ENCODE measurements at regions not wholly inside any gene's neighbourhood (a gene's known extent, or its start where the extent isn't known, plus 50 kb on each side); places are given as distances from the start of the nearest gene placed in this dataset.

DNA sequence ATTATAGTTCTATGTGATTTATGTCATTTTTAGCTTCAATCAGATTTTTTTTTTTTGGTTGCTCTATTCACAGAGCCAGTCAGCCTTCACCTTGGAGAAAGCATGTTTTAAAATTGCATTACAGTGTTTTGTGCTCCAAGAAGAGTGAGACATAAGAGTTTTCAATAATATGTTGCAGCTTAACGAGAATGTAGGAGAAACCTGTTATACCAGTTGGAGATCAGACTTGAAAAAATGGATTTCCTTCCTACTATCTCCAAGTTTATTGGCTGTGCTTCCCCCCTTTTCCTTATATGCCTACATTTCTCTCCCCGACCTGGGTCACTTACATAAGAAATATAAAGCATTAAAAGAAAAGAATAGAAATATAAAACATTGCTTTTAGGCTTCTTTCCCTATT is 123.9 kb upstream of the ARGLU1 start:
- no peak for DNase-seq

DNA sequence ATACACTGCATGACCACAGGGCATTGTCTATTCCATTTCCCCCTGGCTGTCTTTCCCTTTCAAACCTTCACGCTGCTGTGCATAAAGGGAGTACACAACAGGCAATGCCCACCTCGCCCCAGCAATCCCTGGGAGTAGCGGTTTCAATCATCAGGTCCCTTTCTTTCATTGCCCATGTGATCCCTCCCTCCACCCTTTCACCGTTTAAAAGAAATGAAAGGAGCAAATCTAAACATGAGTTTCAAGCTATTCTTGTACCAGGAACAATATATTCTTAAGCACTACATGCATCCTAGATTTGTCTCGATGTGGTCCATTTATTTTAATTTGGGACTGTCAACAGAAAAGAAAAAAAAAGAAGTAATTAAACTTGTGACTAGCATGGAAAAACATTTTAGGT is 123.4 kb upstream of the ARGLU1 start:
- DNase-seq, result no peak

DNA sequence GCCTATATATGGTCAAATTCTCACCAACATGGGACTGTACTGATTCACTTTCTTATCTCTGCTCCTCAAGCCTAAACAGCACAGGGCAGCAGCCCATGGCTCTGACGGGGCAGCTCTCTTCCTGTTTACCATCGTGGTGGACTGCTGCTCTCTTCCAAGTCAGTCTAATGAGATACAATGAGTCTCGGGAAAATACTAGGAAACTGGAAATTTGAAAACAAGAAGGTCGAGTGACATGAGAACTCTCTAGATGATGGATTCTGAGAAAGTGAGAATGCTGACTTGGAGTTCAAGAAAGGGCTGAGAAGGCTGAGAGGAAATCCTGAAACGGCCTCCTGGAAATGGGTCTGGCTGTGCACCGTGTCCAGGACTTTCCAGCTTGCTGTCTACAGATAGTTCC is 122.8 kb upstream of the ARGLU1 start:
- DNase-seq, result no peak

DNA sequence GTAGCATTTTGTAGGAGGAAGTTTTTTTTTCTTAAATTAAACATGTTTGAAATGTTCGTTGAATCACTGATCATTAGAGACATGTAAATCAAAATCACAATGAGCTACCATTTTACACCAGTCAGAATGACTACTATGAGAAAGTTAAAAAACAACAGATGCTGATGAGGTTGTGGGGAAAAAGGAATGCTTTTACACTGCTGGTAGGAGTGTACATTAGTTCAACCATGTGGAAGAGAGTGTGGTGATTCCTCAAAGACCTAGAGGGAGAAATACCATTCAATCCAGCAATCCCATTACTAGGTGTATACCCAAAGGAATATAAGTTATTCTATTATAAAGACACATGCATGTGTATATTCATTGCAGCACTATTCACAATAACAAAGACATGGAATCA is 122.0 kb upstream of the ARGLU1 start:
- DNase-seq, result no peak

DNA sequence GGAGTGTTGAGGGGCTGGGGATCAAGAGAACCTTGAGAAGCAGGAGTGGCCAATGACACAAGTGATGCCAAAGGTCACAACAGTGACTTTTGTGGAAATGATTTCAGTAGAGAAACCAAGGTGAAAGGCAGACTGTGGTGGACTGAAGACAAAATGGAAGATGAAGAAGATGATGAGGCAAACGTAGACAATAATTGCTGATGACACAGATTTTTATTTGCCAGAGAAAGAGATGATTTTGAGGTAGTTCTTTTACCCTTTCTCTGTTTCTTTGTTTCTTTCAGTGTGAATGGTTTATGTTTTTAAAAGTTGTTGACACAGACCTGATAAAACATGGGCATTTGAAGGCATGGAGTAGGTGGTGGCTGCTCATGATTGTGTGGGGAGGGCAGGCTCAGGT is 121.0 kb upstream of the ARGLU1 start:
- no peak for DNase-seq

DNA sequence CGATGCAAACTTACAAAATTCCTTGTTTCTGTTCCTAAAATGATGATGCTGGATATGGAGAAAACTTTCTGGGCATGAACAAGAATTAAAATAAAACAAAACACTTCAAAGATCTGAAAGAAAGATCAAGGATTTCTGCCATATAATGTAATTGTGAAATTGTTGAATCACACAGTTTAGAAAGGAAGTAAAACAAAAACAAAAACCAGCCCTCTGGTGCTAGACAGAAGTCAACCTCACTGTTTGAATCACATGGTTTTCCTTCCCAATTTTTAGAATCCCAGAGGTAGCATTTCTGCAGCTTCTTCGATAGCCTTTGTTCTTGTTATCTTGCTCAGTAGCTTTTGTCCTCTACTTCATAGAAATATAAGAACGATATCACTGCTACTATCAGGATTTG is 118.2 kb upstream of the ARGLU1 start:
- no peak for DNase-seq

DNA sequence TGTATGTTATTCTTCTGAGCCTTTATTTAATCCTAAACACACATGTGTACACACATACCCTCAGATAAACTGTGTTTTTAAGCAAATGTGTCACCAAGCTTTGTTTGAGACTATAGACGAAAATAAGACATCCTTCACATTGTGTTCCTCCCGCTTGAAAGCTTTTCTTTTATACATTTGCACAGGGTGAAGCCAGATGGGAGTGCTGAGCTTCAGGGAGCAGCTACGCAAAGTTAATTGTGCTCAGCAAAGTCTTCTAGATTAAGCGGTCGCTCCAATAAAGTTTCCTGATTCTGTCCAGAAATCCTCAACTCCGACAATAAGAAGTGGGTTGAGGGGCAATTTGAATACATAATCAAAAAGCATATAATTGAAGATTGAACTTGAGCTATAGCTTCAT is 117.2 kb upstream of the ARGLU1 start:
- DNase-seq, result no peak

DNA sequence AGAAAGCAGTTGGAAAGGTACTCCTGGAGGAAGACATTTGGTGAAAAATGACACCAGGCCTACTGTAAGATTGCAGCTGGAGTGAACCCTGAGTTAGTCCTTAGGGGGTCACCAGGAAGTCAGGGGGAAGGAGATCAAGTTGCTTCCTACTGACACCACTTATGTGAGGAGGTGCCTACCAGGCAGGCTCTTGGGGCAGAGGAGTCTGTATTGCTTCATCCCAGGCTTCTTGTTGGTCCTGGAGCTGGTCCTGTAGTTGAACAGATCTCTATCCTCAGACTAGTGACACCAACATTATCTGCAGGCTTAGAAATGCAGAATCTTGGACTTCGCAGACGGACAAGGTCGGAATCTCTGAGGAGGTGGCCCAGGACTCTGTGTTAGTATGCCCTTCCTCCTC is 116.0 kb upstream of the ARGLU1 start:
- no peak for DNase-seq

DNA sequence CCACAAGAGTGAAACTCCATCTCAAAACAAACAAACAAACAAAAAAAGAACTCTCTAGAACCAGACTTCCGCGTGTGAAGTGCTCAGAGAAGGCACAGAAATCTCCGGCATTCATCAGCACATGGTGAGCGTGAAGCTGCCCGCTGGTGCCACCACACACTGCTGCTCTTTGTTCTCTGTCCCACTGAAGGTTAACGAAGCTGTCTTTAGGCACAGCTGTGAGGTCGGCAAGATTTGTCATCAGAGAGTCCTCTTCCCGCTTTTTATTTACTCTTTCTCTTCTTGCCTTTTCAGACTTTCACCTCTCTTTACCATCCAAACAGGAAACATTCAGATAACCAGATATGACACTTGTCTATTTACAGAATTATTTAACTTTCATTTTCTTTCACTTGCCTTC is 115.2 kb upstream of the ARGLU1 start:
- no peak for DNase-seq

DNA sequence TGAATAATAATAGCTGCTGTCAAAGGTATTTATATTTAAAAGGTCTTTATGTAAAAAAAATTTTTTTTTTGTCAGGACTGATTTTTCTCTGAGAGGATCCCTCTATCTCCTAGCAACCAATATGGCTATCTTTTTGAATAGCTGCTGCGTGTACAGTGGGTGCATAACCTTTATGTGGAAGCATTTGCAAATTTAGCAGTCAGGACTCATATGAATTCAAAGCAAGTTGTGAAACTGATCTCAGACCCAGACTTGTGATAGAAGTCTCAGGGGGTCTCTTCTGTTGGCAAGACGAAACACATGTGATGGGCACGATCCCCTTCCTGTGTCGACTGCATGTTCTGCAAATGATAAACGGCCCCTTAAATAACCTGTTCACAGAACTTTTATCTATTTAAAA is 114.1 kb upstream of the ARGLU1 start:
- no peak for DNase-seq

DNA sequence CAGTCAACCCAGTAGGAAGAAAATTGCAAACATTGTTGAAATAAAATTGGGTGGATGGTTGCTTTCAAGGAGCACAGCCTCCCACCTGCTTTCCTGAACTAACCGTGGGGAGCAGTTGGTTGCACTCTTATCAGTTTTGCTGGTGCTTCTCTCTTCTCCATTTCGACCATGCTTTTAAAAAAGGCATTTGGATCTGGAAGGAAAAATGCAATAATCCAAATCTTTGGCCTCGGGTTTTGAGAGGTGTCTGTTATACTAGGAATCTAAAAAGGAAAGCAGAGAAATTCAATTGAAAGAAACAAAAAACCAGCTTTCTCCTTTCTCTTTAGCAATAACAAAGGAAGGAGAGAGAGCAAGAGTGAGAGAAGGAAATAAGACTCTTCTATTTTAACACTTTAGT is 113.6 kb upstream of the ARGLU1 start:
- no peak for DNase-seq

DNA sequence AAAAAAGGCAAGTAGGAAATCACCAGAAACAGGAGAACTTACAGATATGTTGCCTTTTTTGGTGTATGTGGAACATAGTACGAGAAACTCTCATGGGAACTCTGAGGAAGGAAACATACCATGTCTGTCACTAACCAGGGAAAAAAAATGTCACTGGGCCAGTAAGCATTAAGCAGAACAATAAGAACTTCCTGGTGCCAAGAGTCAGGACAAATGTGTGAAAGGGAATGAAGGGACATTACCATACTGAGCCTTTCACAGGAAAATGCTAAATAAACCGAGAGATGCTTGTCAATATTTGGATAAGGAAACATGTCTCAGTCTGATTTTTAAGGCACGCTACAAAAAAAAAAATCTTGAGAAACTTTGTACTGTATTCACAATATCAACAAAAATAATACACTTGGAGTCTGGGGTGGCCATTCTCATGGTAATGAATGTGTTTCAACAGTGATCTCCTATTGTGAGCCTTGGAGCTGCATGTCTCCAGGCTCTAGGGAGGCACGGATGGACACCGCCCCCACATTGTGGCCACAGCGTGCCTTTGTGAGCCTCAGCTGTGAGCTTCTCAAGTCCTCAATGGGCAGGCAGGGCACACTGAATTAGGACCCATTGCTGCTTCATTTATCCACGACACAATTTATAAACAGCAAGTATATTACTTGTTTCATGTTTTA is 113.0 kb upstream of the ARGLU1 start:
- no peak for DNase-seq

DNA sequence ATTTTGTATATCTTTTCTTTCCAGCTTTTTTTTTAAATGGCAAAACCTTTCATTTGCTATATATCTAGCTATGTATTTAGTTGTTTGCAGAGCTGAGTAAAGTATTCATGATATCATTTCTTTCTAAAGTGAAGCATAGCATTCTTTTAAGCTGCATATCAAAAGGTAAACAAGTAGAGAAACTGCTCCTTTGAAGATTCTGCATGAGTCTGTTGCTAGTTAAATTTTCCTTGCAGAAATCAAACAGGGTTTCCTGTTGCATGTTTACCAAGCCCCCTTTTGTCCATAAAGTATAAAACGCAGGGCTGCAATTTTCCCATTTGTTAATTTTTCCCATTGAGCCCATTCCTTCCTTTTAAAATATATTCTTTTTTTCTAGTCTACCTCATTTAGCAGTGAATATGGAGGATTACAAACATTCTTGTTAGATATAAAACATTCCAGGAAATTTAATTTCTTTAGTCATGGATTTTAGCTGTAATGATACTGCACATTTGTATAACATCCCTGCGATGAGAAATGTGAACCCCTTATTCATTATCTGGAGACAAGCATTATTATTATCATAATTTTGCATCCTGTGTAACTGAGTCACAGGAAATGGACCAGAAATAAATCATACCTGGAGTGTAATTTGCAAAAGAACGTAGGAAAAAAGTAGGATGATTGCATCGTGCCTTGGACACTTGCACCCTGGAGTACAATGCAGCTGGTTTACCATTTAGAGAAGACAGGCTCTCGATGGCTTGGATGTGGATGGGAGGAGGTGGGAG is 110.9 kb upstream of the ARGLU1 start:
- no peak for DNase-seq

DNA sequence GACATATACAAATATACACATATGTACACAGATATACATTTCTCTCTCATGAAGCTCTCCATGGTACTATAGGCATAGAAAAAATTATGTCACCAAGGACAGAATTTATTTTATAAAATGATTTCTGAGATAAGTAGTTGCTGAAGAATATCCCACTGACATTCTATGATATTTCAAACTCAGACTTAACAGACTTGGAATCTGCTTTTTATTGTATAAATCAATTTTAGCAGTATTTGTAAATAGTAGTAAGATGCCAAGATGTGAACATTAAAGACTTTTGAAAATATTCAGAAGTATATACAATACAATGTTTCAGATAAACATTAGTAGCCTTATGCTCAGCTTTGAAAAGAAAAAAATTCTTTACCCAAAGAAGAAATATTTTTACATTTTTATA is 107.4 kb upstream of the ARGLU1 start:
- no peak for DNase-seq

DNA sequence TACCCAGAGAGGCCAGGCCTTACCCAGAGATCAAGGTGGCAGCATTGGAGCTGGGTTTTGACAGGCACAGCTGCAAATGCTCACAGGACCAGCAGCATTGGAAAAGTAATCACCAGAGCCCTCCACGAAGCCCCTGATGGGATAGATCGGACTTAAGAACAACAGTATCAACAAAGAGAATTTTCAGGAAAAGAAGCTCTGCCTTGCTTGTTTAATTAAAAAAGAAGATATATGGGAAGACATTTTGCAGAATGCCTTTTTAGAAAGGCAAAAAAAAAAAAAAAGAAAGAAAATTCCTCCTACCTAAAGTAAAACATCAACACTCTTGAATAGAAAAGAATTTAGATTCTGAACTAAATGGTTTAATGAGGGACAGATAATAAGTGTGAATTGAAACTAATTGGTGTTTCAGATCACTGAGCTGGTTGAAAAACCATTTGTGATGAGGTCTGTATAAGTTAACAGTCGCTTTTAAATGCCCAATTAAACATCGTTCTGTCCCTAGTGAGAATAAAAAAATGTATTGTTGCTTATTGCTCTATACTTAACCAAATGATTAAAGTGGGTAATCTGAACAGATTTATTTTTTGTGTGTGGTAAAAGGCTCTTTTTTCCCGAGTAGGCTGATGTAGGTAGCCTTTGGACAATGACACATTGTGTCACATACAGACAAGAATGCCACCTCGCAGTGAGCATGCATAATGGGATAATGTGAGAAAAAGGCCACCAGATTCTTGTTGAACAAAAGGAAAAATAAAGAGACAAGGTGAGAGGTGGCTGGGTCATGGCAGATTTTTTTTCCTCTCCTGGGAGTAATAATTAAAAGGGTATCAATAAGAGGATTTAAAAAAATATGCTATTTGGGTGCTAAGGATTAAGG is 93.0 kb upstream of the ARGLU1 start:
- no peak for DNase-seq

DNA sequence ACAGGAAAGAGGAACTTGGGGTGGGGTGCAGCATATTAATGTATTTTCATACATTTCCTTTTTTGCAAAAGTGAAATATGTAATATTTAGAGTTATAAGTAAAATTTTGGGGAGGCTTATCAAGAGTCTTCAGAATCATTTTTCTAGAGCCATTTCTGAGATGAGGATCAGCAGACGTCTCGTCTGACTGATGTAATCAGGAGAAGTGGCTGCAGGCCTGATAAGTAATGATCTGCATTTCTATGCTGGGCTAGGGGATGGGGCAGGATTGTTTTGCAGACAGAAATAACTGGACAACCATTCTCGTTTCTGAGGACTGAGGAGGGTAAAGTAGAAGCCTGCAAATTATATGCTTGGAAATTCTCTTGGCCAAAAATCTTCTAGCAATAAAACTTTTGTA is 89.2 kb upstream of the ARGLU1 start:
- no peak for DNase-seq

DNA sequence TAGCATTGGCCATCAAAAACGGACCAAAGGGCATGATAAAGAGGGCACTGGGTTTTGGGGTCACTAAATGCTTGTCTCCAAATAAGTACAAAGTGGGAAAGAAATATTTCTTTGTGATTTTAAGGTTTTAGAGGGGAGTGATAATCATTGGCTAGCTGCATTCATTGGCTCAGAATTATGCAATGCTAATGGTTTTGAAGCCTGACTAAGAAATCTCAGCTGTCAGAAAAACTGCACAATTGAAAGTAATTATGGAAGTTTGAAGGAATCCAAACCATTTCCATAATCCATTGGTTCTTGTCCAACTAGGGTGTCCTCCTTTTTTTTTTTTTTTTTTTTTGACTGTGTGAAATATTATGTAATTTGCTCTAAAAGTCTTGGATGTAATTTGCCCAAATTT is 88.2 kb upstream of the ARGLU1 start:
- DNase-seq, result no peak

DNA sequence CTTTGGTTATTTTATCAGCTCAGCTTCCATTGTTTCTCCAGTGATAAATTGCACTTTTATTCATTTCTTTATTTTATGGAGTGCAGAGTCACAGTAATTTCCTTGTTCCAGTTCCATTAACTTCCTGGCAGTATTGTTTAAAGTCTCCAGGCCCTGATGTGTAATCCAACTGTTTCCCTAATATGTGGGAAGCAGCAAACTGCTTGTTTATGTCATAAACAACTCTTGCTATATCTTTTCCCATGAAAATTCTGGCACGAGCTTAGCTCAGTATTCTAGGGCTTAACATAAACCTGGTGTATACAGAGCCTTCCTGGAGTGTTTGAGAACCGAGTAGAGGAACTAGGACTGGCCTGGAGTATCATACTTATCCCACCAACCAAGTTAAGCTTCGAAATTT is 83.5 kb upstream of the ARGLU1 start:
- no peak for DNase-seq

DNA sequence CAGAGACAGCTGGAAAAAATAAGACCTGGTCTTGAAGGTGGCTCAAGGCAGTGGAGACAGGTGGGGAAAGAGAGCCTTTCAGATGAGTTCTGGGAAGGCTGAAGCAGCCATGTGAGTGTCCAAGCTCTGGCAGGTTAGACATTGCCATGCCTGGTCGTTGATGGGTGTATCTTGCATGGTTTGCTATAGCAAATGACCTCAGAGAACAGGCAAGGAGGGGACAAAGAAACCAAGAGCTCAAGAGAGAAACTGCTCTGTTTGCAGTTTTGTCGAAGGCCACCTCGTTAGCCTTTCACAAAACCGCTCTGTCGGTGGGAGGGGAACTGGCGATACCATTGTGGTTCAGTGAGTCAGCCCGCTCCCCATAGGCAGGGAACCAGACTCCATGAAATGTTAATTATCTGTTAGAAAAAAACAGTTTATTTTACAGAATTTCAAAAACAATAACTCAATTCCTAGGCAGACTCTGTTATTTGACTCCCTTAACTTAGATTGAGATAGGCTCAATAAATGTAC is 82.8 kb upstream of the ARGLU1 start:
- DNase-seq, result no peak

DNA sequence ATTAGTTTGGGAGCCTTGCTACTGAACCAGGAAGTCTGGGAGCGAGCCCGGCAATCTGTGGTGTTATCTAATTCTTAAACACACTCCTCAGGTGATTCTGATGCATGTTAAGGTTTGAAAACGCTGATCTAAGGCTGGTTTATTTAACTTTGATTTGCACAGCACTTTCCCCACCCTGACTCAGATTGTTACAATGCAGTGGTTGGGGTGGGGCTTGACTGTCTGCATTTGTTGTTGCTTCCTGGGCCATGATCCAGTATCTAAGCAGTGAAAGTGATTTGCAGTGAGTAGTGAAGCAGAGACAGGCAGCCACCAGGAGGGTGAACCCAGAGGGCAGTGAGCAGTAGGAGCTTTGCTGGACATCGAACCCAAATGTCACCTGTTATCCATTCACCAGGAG is 81.6 kb upstream of the ARGLU1 start:
- peak in 1 of 5 experiments; percentile 0 for DNase-seq

DNA sequence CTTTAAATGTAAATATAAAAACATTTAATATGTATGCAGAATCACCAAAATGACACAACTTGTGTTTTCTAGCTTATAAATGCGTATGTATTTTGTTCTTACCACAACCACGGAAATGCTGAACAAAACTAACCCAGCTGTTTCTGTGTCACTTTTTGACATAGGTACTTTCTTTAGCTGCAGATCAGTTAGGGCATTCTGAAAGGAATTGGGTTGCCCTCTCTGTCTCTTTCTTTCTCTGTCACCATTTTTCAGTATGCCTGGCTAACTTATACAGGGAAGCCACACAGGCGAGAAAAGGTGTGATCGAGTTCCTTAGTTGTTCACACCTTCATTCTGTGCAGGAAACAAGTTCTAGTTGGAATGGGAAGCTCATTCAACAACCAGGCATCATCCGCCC is 72.6 kb upstream of the ARGLU1 start:
- DNase-seq, result peak in 1 of 5 experiments; percentile 6

DNA sequence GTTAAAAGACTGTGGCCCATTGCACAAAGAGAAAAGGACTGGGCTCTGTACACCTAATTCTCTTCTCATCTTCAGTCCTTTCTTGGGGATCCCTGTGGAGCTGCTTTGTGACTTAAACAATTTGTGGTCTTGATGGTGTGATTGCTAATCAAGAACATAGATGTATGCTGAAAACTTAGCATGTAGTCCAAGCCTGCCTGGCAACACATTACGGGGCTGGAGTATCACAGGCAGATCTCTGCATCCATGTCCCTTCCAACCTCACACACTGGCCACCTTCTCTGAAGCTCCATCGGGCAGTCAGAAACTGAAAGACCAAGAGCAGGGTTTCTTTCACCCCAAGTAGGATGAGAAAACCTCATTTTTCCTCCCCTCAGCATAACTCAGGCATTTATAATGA is 69.6 kb upstream of the ARGLU1 start:
- DNase-seq, result no peak

DNA sequence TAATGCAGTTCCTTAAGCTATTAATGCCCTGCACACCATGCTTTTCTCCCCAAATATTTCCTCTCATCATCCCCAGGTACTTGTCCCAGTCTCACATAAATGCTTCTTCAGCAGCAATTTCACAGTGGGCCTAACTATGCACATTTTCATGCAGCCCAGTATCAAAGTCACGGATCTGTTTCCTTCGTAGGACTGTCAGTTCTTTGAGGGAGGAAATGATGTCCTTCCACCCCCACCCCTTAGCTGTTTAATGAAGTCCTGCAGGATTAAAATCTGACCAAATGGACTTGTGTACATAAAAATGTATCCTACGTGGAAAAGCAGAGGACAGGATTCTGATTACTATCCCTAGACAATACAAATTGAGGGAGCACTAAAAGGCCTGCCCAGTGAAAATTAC is 68.6 kb upstream of the ARGLU1 start:
- no peak for DNase-seq

DNA sequence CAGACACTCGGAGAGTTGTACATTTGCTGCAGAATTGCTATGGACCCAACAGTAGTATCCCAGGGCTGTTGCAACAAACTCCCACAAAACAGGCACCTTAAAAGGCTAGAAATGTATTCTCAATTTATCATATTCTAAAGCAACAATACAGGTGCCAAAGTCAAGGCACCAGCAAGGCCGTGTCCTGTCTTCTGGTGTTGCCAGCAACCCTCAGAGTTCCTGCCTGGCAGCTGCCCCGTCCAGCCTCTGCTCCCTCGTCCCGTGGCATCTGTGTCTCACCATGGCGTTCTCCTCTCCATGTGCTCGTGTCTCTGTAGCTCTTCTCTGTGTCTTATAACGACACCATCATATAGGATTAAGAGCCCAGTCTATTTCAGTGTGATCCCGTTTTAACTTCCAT is 67.7 kb upstream of the ARGLU1 start:
- no peak for DNase-seq
